Activated naive CD8-positive, alpha-beta T cell treated with anti-CD3 and anti-CD28 coated beads, Interleukin-2, amount 50 U/mL, for 24 hours (primary cell): ENCODE measurements at regions not wholly inside any gene's neighbourhood (a gene's known extent, or its start where the extent isn't known, plus 50 kb on each side); places are given as distances from the start of the nearest gene placed in this dataset.

Source experiments
- ATAC-seq: fragments of 150-1000 bp; cut with Tn5 transposase; one replicate; pipeline ENCODE4 v1.10.0; 2021
- DNase-seq: peaks from one replicate; pipeline ENCODE4 v3.0.0; 2021
- H3K27ac Mint-ChIP-seq: one replicate; pipeline ENCODE4 v1.8.0; 2021; ENCODE audit warnings: mild to moderate bottlenecking, mixed read lengths
- H3K27me3 Mint-ChIP-seq: one replicate; pipeline ENCODE4 v1.8.0; 2021; ENCODE audit warnings: mixed read lengths
- H3K36me3 Mint-ChIP-seq: one replicate; pipeline ENCODE4 v1.8.0; 2021; ENCODE audit warnings: low read depth, mixed read lengths
- H3K4me1 Mint-ChIP-seq: one replicate; pipeline ENCODE4 v1.8.0; 2021; ENCODE audit warnings: mixed read lengths
- H3K4me3 Mint-ChIP-seq: one replicate; pipeline ENCODE4 v1.8.0; 2021; ENCODE audit warnings: mild to moderate bottlenecking, moderate library complexity, mixed read lengths
- H3K9me3 Mint-ChIP-seq: one replicate; pipeline ENCODE4 v1.8.0; 2021; ENCODE audit warnings: mixed read lengths

DNA sequence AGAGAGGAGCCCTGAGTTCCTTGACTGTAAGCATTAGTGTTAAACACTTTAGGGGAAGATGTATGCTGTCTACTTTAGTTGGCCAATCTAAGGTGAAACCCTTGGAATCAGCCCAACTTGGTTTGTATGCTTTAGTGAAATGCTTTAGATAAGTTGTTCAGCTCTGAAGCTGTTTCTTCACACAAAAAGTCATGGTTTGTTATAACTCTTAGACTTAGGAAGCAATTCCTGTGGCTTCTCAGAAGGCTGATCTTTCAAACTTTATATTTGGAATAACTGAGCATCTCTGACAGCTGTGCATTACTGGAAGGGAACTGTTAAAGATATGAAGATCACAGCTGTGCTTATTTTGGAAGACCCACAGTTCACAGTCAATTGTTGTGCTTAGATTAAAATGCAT lies 714.1 kb downstream of the FAT4 start:
- no peaks in the 10 kb centered on the region for H3K27me3 Mint-ChIP-seq
- H3K9me3 Mint-ChIP-seq, result peaks cover 13% of the 10 kb centered on the region
- H3K4me3 Mint-ChIP-seq, result no peak overlapping the region
- no peaks in the 10 kb centered on the region for H3K36me3 Mint-ChIP-seq
- no peaks in the 10 kb centered on the region for H3K4me1 Mint-ChIP-seq
- ATAC-seq (no peak), DNase-seq (no peak)
- H3K27ac Mint-ChIP-seq, result no peak overlapping the region

DNA sequence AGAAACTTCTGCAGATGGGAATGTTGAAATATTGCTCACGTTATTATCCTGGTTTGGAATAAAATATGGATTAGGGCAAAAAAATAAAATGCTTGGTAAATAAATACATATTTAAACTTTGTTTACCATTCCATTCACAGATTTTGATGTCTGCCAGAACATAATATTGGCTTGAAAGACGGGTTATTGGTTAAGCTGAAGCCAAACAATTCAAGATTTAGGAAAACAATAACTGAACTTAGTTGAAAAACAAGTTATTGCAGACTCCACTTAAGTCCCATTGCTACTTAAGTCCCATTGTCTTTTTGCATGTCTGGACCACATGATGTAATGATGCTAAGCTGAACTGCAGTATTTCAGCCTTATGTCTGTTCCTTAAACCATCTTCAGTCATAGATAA lies 722.5 kb downstream of the FAT4 start:
- no peak for ATAC-seq
- Mint-ChIP-seq H3K27me3 (no peaks in the 10 kb centered on the region), H3K4me1 (no peaks in the 10 kb centered on the region), H3K27ac (no peak overlapping the region), H3K4me3 (no peak overlapping the region), H3K36me3 (no peaks in the 10 kb centered on the region), H3K9me3 (peaks cover 8% of the 10 kb centered on the region)
- DNase-seq, result no peak

DNA sequence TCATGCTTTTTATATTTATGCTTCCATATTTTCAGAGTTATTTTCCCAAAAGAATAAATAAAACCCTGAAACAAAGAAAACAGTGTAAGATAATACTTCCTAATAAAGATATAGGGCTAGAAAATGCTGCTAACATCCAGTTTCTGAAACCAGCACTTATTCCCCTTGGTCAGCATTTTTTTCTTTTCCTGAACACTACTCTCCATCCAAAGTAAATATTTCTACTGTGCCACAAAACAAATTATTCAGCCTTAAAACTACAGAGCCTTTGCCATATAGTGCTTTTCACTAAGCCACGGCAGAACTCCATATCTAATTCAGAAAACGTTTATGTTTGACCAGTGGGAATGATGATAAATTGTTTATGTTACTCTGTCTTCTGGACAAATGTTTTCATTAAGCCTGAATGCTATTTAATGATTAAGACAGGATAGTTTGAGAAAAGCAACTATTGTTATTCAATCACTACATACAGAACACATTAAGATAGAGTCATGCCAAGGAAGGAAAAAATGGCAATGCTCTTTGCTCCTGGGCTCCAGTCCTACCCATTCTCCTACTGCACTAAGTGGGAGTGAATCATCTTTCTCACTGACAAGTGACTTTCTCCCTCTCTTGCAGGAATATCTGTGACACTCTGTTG lies 723.9 kb downstream of the FAT4 start:
- Mint-ChIP-seq H3K4me3 (no peak overlapping the region), H3K36me3 (no peaks in the 10 kb centered on the region), H3K27me3 (no peaks in the 10 kb centered on the region), H3K9me3 (peaks cover 5% of the 10 kb centered on the region), H3K27ac (no peak overlapping the region), H3K4me1 (no peaks in the 10 kb centered on the region)
- DNase-seq, result no peak
- ATAC-seq, result no peak

- Mint-ChIP-seq H3K9me3 (peaks cover 12% of the 10 kb centered on the region), H3K36me3 (no peaks in the 10 kb centered on the region), H3K27ac (no peak overlapping the region), H3K27me3 (no peaks in the 10 kb centered on the region), H3K4me1 (no peaks in the 10 kb centered on the region), H3K4me3 (no peak overlapping the region)
- DNase-seq, result no peak
- no peak for ATAC-seq
These were observed 731.4 kb downstream of the FAT4 start for GRCh38 chr4:126046081-126046614.

DNA sequence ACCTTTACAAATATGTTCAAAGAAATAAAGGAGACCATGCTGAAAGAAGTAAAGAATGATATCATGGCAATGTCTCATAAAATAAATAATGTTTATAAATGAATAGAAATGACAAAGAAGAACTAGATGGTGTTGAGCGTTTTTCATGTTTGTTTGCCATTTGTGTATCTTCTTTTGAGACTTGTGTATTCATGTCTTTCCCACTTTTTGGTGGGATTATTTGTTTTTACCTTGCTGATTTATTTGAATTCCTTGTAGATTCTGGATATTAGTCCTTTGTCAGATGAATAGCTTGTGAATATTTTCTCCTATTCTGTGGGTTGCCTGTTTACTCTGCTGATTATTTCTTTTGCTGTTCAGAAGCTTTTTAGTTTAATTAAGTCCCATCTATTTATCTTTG lies 732.4 kb downstream of the FAT4 start:
- no peak overlapping the region for H3K27ac Mint-ChIP-seq
- H3K4me3 Mint-ChIP-seq, result no peak overlapping the region
- ATAC-seq (no peak), DNase-seq (no peak)
- H3K36me3 Mint-ChIP-seq, result no peaks in the 10 kb centered on the region
- H3K27me3 Mint-ChIP-seq, result no peaks in the 10 kb centered on the region
- H3K9me3 Mint-ChIP-seq, result peaks cover 11% of the 10 kb centered on the region
- H3K4me1 Mint-ChIP-seq, result no peaks in the 10 kb centered on the region

DNA sequence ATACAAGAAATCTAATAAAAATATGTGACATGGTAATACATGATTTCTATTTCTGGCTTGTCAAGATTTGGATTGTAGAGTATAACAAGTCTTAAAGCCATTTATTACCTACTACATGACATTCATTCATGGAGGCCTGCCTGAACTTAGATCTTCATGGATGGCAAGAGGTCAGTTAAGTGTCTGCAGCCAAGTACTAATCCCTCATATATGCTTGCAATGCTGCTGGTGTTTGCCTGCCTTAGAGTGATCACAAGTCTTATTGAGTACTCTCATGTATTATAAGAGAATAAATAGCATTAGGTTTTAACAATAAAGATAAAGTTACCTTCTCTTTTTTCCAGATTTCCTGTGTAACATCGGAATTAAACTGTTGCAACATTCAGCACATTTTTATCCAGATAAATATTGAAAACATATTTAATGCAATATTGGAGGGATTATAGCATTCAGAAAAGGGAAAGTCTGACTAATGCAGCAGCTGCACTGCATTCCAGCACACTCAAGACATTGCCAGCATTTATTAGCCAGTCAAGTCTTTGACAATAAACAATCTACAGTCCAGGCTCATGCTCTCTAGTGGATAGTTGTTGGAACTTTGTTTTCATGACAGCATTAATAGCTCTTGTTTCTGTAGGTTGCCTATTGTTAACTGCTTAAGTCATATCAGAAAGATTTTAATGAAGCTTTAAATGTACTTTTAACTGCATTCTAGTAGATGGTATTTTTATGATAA lies 737.1 kb downstream of the FAT4 start:
- ATAC-seq (no peak), DNase-seq (no peak)
- H3K4me1 Mint-ChIP-seq, result no peaks in the 10 kb centered on the region
- H3K27me3 Mint-ChIP-seq, result no peaks in the 10 kb centered on the region
- no peak overlapping the region for H3K27ac Mint-ChIP-seq
- peaks cover 4% of the 10 kb centered on the region for H3K9me3 Mint-ChIP-seq
- H3K4me3 Mint-ChIP-seq, result no peak overlapping the region
- no peaks in the 10 kb centered on the region for H3K36me3 Mint-ChIP-seq

GRCh38 chr4:126056116-126056650 lies 741.4 kb downstream of the FAT4 start:
- DNase-seq (no peak), ATAC-seq (no peak)
- H3K9me3 Mint-ChIP-seq, result peaks cover 8% of the 10 kb centered on the region
- H3K4me1 Mint-ChIP-seq, result no peaks in the 10 kb centered on the region
- no peaks in the 10 kb centered on the region for H3K27me3 Mint-ChIP-seq
- no peak overlapping the region for H3K4me3 Mint-ChIP-seq
- H3K27ac Mint-ChIP-seq, result no peak overlapping the region
- no peaks in the 10 kb centered on the region for H3K36me3 Mint-ChIP-seq

GRCh38 chr4:126057371-126057770 lies 742.6 kb downstream of the FAT4 start:
- Mint-ChIP-seq H3K27ac (no peak overlapping the region), H3K36me3 (no peaks in the 10 kb centered on the region)
- ATAC-seq, result no peak

DNA sequence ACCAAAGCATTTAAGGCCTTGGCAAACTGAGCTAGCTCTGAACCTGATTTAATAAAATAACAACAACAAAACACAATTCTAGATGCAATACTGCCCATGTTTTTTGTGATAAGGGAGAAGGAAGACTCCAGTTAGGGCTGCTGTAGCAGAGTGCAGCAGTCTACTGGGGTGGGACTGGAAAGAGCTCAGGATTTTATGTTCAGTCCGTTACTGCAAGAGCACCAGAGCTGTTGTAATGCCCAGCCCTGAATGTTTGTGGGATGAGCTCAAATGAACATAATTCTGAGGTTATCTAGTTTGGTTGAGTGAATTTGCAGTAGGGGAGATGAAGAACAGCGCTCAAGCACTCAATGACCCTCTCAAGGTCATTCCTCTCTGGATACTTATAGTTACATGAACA lies 743.8 kb downstream of the FAT4 start:
- no peak for DNase-seq
- ATAC-seq, result no peak
- H3K9me3 Mint-ChIP-seq, result peaks cover 8% of the 10 kb centered on the region
- no peak overlapping the region for H3K4me3 Mint-ChIP-seq
- no peaks in the 10 kb centered on the region for H3K4me1 Mint-ChIP-seq
- no peak overlapping the region for H3K27ac Mint-ChIP-seq
- H3K36me3 Mint-ChIP-seq, result no peaks in the 10 kb centered on the region
- H3K27me3 Mint-ChIP-seq, result no peaks in the 10 kb centered on the region

More at GRCh38 chr4:126057371-126057770, 742.6 kb downstream of the FAT4 start:
- no peak for DNase-seq
- Mint-ChIP-seq H3K9me3 (peaks cover 8% of the 10 kb centered on the region), H3K4me3 (no peak overlapping the region), H3K4me1 (no peaks in the 10 kb centered on the region), H3K27me3 (no peaks in the 10 kb centered on the region)

- no peak overlapping the region for H3K27ac Mint-ChIP-seq
- peaks cover 4% of the 10 kb centered on the region for H3K9me3 Mint-ChIP-seq
- H3K4me1 Mint-ChIP-seq, result no peaks in the 10 kb centered on the region
- DNase-seq (no peak), ATAC-seq (no peak)
- no peak overlapping the region for H3K4me3 Mint-ChIP-seq
- no peaks in the 10 kb centered on the region for H3K27me3 Mint-ChIP-seq
- H3K36me3 Mint-ChIP-seq, result no peaks in the 10 kb centered on the region
These were observed 746.9 kb downstream of the FAT4 start for GRCh38 chr4:126061655-126062054.

- Mint-ChIP-seq H3K4me1 (no peaks in the 10 kb centered on the region), H3K27me3 (no peaks in the 10 kb centered on the region), H3K36me3 (no peaks in the 10 kb centered on the region), H3K9me3 (peaks cover 4% of the 10 kb centered on the region), H3K4me3 (no peak overlapping the region), H3K27ac (no peak overlapping the region)
- ATAC-seq, result no peak
- no peak for DNase-seq
These were observed 750.3 kb downstream of the FAT4 start for GRCh38 chr4:126065016-126065415.

- ATAC-seq (no peak), DNase-seq (no peak)
- Mint-ChIP-seq H3K9me3 (peaks cover 4% of the 10 kb centered on the region), H3K4me1 (no peaks in the 10 kb centered on the region), H3K36me3 (no peaks in the 10 kb centered on the region), H3K4me3 (no peak overlapping the region), H3K27ac (no peak overlapping the region), H3K27me3 (no peaks in the 10 kb centered on the region)
These were observed 756.9 kb downstream of the FAT4 start for GRCh38 chr4:126071346-126072333.

DNA sequence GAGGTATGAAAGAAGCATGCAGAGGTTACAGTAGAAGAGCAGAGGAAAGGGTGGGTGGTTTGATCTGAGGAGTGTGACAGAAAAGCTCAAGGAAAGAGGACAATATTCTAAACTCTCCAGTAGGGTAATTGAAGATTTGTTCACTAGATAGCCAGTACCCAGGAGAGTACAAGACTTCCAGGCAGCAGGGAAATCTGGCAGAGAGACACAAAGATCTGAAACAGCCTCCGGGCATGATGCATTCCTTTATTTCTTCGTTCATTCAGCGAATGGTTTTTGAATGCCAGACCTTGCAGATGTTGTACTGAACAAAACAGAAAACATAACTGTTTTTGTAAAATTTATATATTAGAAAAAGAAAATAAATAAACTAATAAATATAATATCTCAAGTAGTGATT lies 766.6 kb downstream of the FAT4 start:
- no peaks in the 10 kb centered on the region for H3K36me3 Mint-ChIP-seq
- peaks cover 6% of the 10 kb centered on the region for H3K9me3 Mint-ChIP-seq
- no peak for DNase-seq
- H3K27me3 Mint-ChIP-seq, result no peaks in the 10 kb centered on the region
- no peak overlapping the region for H3K4me3 Mint-ChIP-seq
- no peak for ATAC-seq
- H3K4me1 Mint-ChIP-seq, result no peaks in the 10 kb centered on the region
- H3K27ac Mint-ChIP-seq, result no peak overlapping the region

DNA sequence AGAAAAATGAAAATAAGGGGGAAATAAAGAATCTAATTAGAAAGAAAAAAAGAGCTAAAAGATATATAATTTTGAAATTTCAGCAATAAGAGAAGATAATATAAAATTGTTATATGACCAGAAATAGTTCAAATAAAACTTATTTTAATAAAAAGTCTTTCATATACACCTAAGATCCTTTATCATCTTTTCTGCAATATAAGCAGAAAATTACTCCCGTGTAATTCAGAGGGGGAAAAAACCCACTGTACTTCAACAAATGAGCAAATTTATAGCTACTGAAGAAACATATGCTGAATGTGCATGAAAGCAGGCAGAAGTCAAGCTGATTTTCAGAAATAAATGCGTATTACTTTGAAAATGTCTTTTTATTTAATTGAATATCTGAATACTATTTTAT lies 771.3 kb downstream of the FAT4 start:
- DNase-seq (no peak), ATAC-seq (no peak)
- H3K4me1 Mint-ChIP-seq, result no peaks in the 10 kb centered on the region
- H3K4me3 Mint-ChIP-seq, result no peak overlapping the region
- H3K9me3 Mint-ChIP-seq, result peaks cover 9% of the 10 kb centered on the region
- H3K36me3 Mint-ChIP-seq, result no peaks in the 10 kb centered on the region
- H3K27ac Mint-ChIP-seq, result no peak overlapping the region
- no peaks in the 10 kb centered on the region for H3K27me3 Mint-ChIP-seq
